ENCODE measurements at regions not wholly inside any gene's neighbourhood (a gene's known extent, or its start where the extent isn't known, plus 50 kb on each side); places are given as distances from the start of the nearest gene placed in this dataset.

DNA sequence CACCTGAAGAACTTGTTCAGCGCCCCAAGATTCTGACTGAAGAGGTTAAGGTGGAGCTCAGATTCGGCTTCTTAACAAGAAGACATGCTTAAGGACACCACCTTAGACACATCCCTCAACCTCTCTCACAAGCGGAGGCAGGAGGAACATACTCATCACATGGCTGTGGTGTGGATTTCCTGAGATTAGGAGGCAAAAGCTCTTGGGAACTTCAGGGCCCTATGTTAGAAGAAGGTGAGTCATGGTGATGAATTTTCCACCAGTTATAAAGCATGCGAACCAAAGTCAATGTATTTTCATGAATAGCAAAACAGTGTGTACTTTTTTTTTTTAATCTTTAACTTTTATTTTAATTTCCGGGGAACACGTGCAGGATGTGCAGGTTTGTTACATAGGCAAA lies 212.2 kb upstream of the SUCLG2 start:
- TF ChIP-seq ZFP3 (CRISPR knock-in tag; IDR thresholded peaks at IDR 0.05) (no peak), RARB (CRISPR knock-in tag; IDR thresholded peaks at IDR 0.05) (no peak), GLIS3 (CRISPR knock-in tag; IDR thresholded peaks at IDR 0.05) (no peak), ARNTL (CRISPR knock-in tag; IDR thresholded peaks at IDR 0.05; ENCODE audit: borderline replicate concordance, low read depth) (no peak), ZC3H10 (CRISPR knock-in tag; IDR thresholded peaks at IDR 0.05) (no peak)
- TF ChIP-seq, protein P1, sequence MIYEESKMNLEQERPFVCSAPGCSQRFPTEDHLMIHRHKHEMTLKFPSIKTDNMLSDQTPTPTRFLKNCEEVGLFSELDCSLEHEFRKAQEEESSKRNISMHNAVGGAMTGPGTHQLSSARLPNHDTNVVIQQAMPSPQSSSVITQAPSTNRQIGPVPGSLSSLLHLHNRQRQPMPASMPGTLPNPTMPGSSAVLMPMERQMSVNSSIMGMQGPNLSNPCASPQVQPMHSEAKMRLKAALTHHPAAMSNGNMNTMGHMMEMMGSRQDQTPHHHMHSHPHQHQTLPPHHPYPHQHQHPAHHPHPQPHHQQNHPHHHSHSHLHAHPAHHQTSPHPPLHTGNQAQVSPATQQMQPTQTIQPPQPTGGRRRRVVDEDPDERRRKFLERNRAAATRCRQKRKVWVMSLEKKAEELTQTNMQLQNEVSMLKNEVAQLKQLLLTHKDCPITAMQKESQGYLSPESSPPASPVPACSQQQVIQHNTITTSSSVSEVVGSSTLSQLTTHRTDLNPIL (CRISPR knock-in tag; IDR thresholded peaks at IDR 0.05; ENCODE audit: low read depth) = no peak
- TF ChIP-seq, protein P2, sequence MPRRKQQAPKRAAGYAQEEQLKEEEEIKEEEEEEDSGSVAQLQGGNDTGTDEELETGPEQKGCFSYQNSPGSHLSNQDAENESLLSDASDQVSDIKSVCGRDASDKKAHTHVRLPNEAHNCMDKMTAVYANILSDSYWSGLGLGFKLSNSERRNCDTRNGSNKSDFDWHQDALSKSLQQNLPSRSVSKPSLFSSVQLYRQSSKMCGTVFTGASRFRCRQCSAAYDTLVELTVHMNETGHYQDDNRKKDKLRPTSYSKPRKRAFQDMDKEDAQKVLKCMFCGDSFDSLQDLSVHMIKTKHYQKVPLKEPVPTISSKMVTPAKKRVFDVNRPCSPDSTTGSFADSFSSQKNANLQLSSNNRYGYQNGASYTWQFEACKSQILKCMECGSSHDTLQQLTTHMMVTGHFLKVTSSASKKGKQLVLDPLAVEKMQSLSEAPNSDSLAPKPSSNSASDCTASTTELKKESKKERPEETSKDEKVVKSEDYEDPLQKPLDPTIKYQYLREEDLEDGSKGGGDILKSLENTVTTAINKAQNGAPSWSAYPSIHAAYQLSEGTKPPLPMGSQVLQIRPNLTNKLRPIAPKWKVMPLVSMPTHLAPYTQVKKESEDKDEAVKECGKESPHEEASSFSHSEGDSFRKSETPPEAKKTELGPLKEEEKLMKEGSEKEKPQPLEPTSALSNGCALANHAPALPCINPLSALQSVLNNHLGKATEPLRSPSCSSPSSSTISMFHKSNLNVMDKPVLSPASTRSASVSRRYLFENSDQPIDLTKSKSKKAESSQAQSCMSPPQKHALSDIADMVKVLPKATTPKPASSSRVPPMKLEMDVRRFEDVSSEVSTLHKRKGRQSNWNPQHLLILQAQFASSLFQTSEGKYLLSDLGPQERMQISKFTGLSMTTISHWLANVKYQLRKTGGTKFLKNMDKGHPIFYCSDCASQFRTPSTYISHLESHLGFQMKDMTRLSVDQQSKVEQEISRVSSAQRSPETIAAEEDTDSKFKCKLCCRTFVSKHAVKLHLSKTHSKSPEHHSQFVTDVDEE (CRISPR knock-in tag; IDR thresholded peaks at IDR 0.05) = no peak
- TF ChIP-seq, protein P3, sequence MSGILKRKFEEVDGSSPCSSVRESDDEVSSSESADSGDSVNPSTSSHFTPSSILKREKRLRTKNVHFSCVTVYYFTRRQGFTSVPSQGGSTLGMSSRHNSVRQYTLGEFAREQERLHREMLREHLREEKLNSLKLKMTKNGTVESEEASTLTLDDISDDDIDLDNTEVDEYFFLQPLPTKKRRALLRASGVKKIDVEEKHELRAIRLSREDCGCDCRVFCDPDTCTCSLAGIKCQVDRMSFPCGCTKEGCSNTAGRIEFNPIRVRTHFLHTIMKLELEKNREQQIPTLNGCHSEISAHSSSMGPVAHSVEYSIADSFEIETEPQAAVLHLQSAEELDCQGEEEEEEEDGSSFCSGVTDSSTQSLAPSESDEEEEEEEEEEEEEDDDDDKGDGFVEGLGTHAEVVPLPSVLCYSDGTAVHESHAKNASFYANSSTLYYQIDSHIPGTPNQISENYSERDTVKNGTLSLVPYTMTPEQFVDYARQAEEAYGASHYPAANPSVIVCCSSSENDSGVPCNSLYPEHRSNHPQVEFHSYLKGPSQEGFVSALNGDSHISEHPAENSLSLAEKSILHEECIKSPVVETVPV (CRISPR knock-in tag; IDR thresholded peaks at IDR 0.05) = no peak
- no peak for ATAC-seq

DNA sequence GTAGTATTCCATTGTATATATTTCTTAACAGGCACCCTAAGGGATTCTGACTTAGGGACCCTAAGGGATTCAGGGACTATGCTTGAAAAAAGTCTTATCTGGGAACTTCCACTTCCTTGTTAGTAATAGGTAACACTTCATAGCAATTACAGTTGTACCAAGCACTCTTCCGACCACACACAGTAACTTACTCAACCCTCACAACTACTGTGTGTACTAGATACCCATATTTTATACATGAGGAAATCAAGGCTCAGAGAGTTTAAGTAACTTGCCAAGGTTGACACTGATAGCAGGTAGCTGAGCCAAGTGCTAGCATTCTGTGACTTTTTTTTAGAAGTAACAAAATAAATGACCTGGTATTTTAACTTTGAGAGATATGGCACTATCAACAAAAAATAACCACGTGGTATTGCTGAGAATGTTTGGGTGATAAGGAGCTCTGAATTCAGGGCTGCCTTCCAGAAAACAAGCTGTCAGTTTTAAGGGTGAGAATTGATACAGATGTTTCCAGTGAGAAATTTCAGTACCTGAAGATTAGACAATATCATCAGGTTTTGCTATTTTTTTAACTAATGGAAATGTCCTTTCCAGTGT lies 210.3 kb upstream of the SUCLG2 start:
- no peak for TF ChIP-seq TCF4 (CRISPR knock-in tag; IDR thresholded peaks at IDR 0.05; ENCODE audit: borderline replicate concordance)
- no peak for ATAC-seq

DNA sequence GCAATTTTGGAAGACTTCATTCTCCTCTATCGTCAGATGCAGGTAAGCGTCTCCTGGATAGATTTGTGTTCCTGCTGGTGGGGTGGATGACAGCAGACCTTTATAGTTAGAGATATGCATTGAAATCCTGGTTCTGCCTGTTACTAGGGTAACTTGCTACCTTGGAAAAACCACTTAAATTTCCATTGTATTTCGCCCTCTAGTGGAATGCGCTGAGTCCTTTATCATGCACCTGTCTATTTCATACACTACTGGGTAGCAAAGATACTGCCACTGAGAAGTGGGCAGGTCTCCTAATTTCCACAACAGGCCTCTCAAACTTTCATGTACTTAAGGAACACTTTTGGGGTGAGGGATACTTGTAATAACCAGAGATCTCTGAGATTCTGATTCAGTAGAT lies 209.5 kb upstream of the SUCLG2 start:
- no peak for ATAC-seq
- TF ChIP-seq ZNF70 (CRISPR knock-in tag; IDR thresholded peaks at IDR 0.05) = no peak

DNA sequence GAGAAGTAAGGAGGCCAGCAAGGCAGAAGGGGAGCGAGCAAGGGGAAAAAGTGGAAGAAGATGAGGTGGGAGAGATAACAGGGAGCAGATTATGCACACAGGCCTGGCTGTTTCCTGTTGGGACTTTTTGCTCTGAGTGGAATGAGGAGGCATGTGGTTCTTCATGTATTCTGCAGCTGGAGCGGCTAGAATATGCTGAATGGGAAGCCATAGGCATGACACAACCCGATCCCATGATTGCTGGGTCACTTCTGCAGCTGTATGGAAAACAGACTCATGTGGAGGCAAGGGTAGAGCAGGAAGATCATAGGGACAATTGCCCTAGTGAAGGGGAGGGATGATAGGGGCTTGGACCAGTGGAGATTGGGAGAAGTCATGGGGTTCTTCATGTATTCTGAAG lies 206.0 kb upstream of the SUCLG2 start:
- TF ChIP-seq ZC3H10 (CRISPR knock-in tag; IDR thresholded peaks at IDR 0.05) (no peak), ZNF565 (CRISPR knock-in tag; conservative IDR thresholded peaks at IDR 0.05; ENCODE audit: low read depth) (no peak), TCF4 (CRISPR knock-in tag; IDR thresholded peaks at IDR 0.05; ENCODE audit: borderline replicate concordance) (no peak), ISL1 (CRISPR knock-in tag; IDR thresholded peaks at IDR 0.05) (no peak), ESRRG (CRISPR knock-in tag; IDR thresholded peaks at IDR 0.05) (no peak), ZNF8 (CRISPR knock-in tag; IDR thresholded peaks at IDR 0.05) (no peak), ZNF70 (CRISPR knock-in tag; IDR thresholded peaks at IDR 0.05) (no peak), BACH2 (CRISPR knock-in tag; IDR thresholded peaks at IDR 0.05; ENCODE audit: borderline replicate concordance) (no peak), TOX (CRISPR knock-in tag; IDR thresholded peaks at IDR 0.05; ENCODE audit: borderline replicate concordance) (no peak), RARB (CRISPR knock-in tag; IDR thresholded peaks at IDR 0.05) (no peak), ZFP3 (CRISPR knock-in tag; IDR thresholded peaks at IDR 0.05) (no peak), SNAI2 (CRISPR knock-in tag; IDR thresholded peaks at IDR 0.05) (no peak), OSR1 (CRISPR knock-in tag; IDR thresholded peaks at IDR 0.05) (no peak), PPARA (CRISPR knock-in tag; IDR thresholded peaks at IDR 0.05; ENCODE audit: borderline replicate concordance) (no peak), GLIS3 (CRISPR knock-in tag; IDR thresholded peaks at IDR 0.05) (no peak)
- TF ChIP-seq, protein P4, sequence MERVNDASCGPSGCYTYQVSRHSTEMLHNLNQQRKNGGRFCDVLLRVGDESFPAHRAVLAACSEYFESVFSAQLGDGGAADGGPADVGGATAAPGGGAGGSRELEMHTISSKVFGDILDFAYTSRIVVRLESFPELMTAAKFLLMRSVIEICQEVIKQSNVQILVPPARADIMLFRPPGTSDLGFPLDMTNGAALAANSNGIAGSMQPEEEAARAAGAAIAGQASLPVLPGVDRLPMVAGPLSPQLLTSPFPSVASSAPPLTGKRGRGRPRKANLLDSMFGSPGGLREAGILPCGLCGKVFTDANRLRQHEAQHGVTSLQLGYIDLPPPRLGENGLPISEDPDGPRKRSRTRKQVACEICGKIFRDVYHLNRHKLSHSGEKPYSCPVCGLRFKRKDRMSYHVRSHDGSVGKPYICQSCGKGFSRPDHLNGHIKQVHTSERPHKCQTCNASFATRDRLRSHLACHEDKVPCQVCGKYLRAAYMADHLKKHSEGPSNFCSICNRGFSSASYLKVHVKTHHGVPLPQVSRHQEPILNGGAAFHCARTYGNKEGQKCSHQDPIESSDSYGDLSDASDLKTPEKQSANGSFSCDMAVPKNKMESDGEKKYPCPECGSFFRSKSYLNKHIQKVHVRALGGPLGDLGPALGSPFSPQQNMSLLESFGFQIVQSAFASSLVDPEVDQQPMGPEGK (CRISPR knock-in tag; IDR thresholded peaks at IDR 0.05; ENCODE audit: borderline replicate concordance) = no peak
- TF ChIP-seq, protein P2 (CRISPR knock-in tag; IDR thresholded peaks at IDR 0.05) = no peak
- TF ChIP-seq, protein P3 (CRISPR knock-in tag; IDR thresholded peaks at IDR 0.05) = no peak
- TF ChIP-seq, protein P1 (CRISPR knock-in tag; IDR thresholded peaks at IDR 0.05; ENCODE audit: low read depth) = no peak
- ATAC-seq = no peak

Measured in SK-N-SH treated with all-trans-retinoic acid at 6 μM for 48 hours (cell line).